GM10266 (cell line): ENCODE measurements at regions not wholly inside any gene's neighbourhood (a gene's known extent, or its start where the extent isn't known, plus 50 kb on each side); places are given as distances from the start of the nearest gene placed in this dataset.

Experiments used
- DNase-seq: peaks from one replicate; pipeline ENCODE4 v3.0.0; 2012; ENCODE audit errors: extremely low spot score
- TF ChIP-seq, protein P1 (sequence below): IDR thresholded peaks from 2 replicates; pipeline ENCODE4 v1.5.1; 2012; ENCODE audit warnings: mild to moderate bottlenecking, low read depth; ENCODE audit not compliant: control insufficient read depth, insufficient read depth; ENCODE audit errors: missing control alignments

DNA sequence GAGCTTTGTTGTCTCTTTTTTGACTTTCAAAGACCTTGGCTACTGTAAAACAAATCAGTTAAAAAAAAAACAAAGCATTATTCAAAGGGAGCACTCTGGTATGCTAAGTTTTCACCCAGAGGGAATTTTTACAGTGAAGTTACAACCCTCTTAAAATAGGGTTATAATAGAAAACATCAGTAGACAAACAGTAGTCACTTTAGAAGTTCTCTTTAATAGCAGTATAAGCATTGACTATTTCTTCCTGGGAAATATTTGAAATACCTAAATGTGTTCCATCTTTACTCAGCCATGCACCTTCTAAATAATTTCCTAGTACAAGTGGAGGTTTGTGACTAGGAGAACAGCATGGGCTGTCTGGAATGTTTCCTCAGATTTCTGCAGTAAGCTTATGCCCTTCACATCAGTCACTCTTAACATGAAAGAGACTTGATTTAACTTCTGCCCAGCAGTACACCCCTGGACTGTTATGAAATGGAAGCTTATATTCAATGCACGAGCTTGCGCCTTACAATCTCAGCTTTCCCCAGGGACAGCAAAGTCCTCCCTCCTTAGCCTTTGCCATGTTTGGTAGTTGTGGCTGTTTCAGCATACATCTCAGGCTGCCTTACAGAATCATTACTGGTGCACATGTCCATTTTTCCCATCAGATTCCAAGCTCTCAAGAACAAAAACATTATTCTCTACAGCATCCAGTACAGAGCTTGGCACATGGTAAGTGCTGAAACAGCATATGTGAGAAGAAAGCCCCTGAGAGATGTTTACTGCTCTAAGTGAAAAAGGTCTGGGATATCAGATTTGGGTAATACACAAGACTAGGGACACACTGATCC lies 191.5 kb downstream of the ZNF608 start:
- TF ChIP-seq, protein P1, sequence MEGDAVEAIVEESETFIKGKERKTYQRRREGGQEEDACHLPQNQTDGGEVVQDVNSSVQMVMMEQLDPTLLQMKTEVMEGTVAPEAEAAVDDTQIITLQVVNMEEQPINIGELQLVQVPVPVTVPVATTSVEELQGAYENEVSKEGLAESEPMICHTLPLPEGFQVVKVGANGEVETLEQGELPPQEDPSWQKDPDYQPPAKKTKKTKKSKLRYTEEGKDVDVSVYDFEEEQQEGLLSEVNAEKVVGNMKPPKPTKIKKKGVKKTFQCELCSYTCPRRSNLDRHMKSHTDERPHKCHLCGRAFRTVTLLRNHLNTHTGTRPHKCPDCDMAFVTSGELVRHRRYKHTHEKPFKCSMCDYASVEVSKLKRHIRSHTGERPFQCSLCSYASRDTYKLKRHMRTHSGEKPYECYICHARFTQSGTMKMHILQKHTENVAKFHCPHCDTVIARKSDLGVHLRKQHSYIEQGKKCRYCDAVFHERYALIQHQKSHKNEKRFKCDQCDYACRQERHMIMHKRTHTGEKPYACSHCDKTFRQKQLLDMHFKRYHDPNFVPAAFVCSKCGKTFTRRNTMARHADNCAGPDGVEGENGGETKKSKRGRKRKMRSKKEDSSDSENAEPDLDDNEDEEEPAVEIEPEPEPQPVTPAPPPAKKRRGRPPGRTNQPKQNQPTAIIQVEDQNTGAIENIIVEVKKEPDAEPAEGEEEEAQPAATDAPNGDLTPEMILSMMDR = no peak
- DNase-seq = no peak

DNA sequence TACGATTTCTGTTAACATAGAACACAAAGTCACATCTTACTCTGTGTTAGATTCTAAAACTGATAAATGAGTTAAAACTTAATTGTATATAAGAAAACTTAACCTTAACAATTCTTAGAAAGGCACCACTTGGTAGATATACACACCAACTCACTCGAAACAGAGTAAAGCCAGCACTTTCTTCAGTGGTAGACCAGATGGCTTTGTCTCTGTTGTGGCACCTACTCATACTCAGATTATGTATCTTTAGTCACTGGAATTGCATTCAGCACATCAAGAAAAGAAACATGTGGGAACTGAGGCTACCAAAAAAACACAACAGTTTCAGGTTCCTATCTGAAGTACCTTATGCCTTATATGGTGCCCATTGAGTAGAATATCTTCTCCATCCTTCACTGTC lies 192.5 kb downstream of the ZNF608 start:
- DNase-seq = no peak
- TF ChIP-seq, protein P1 = no peak

DNA sequence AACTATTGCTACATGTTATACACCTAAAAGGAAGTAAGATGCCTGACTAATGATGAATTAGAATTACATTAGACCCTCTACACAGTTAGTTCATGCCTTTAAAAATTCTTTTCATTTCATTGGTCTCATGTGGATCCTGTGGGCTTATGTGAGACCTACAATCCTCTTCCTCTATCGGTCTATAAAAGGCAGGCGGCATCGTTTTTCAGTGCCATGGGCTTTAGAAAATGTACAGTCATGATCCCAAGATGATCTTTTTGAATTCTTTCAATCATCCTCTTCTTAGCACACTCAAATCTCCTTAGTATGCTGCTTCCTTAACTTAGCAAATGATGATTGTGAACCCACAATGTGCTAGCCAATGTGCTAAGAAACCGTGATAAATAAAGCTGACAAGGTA lies 193.9 kb downstream of the ZNF608 start:
- TF ChIP-seq, protein P1 = no peak
- no peak for DNase-seq

GRCh38 chr5:124551939-124552279 lies 194.5 kb downstream of the ZNF608 start:
- TF ChIP-seq, protein P1 = no peak
- DNase-seq = no peak

DNA sequence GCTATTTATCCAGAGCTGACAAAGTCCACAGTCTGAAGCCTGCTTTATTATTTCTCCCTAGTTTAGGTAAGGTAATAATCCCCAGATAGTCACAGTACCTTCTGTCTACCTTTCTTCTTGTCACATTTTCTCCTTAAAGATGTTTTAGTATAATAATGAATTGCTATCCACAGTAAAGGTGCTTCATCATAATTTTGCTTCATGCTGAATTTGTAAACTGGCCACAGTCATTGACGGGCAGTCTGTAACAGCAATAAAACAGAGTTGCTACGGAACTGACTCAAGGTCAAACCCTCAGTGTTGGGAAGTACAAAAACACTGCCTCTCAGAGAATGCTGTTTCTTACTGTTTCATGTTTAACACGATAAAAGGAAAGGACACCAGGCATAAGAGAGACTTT lies 195.7 kb downstream of the ZNF608 start:
- TF ChIP-seq, protein P1 = no peak
- DNase-seq = no peak

DNA sequence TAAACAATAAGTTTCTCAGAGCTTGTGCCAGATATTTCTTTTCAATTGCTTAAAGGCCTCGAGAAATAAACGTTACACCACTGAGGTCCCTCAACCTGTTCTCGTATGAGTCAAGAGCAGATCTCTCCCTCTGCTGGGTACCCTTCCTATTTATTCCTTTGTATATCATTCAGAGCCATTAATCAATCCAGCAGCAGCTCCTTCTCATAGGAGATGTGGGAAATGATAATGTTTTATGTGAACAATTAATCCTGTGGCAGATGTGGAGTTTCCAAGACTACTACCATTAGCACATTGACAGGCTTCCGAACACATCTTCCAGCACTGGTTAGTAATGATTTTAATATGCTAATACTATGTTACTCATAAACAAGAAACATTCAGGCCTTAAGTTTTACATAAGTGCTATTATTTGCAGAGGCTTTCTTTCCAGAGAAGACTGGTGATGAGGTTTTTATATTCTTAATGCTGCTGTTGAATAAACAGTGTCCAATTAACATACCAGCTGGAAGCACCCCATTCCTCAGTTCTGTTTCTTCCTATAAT lies 196.5 kb downstream of the ZNF608 start:
- no peak for DNase-seq
- TF ChIP-seq, protein P1 = no peak

GRCh38 chr5:124546643-124547042 lies 199.8 kb downstream of the ZNF608 start:
- TF ChIP-seq, protein P1 = no peak
- DNase-seq = no peak
